CD14-positive monocyte (primary cell): ENCODE measurements at regions not wholly inside any gene's neighbourhood (a gene's known extent, or its start where the extent isn't known, plus 50 kb on each side); places are given as distances from the start of the nearest gene placed in this dataset.

Source experiments
- DNase-seq, 3 donors: peaks; one replicate each; pipeline ENCODE4 v3.0.0-alpha.2; 2011 to 2022
- H2AFZ ChIP-seq: 2 replicates; pipeline ENCODE4 v1.6.0; 2012; ENCODE audit warnings: mild to moderate bottlenecking, low read depth, low read length, inconsistent platforms; ENCODE audit not compliant: insufficient read depth, poor library complexity, severe bottlenecking
- H3K27ac ChIP-seq, 2 donors: 1 replicate in 1 of 2; 2 replicates in 1 of 2; pipeline ENCODE4 v1.5.1; 2012 to 2013; ENCODE audit warnings: low read length in 2 of 2, control low read depth in 1 of 2, inconsistent platforms in 1 of 2, low read depth in 1 of 2, mild to moderate bottlenecking in 1 of 2
- H3K27me3 ChIP-seq, 2 donors: one replicate each; pipeline versions ENCODE4 v1.6.0 to v1.6.1; 2011 to 2013; ENCODE audit warnings: low read length in 2 of 2; ENCODE audit not compliant: control insufficient read depth in 2 of 2, insufficient read depth in 2 of 2
- H3K36me3 ChIP-seq, 2 donors: replicated peaks in 1 of 2; 1 replicate in 1 of 2; 2 replicates in 1 of 2; pipeline versions ENCODE4 v1.5.1 to v1.6.1; 2012 to 2013; ENCODE audit warnings: low read length in 2 of 2, control low read depth in 1 of 2, inconsistent platforms in 1 of 2, mild to moderate bottlenecking in 1 of 2; ENCODE audit not compliant: insufficient read depth in 2 of 2, control insufficient read depth in 1 of 2
- H3K4me1 ChIP-seq, 2 donors: 1 replicate in 1 of 2; 2 replicates in 1 of 2; pipeline versions ENCODE4 v1.5.1 to v1.6.1; 2012 to 2013; ENCODE audit warnings: low read length in 2 of 2, control low read depth in 1 of 2, inconsistent platforms in 1 of 2, mild to moderate bottlenecking in 1 of 2, moderate library complexity in 1 of 2; ENCODE audit not compliant: insufficient read depth in 2 of 2, control insufficient read depth in 1 of 2
- H3K4me2 ChIP-seq: replicated peaks from 2 replicates; pipeline ENCODE3; 2012; ENCODE audit warnings: low read length, moderate library complexity, mild to moderate bottlenecking; ENCODE audit not compliant: poor library complexity, severe bottlenecking; ENCODE audit errors: extremely low read depth
- H3K4me3 ChIP-seq, 3 experiments: fragments of 200-600 bp in 1 of 3; sonication (generic) in 1 of 3; replicated peaks in 1 of 3; 1 replicate in 2 of 3; 2 replicates in 1 of 3; pipeline ENCODE4 v1.5.1; 2011 to 2013; ENCODE audit warnings: low read length in 3 of 3, mild to moderate bottlenecking in 3 of 3, control low read depth in 2 of 3, low read depth in 2 of 3, inconsistent platforms in 1 of 3, moderate library complexity in 1 of 3
- H3K79me2 ChIP-seq: 2 replicates; pipeline ENCODE4 v1.6.0; 2012; ENCODE audit warnings: mild to moderate bottlenecking, control low read depth, inconsistent platforms, low read length, moderate library complexity; ENCODE audit not compliant: insufficient read depth
- H3K9ac ChIP-seq: 2 replicates; pipeline ENCODE4 v1.6.0; 2017; ENCODE audit warnings: low read length, mild to moderate bottlenecking; ENCODE audit not compliant: insufficient read depth, poor library complexity, severe bottlenecking
- H3K9me3 ChIP-seq, 2 donors: replicated peaks in 1 of 2; 1 replicate in 1 of 2; 2 replicates in 1 of 2; pipeline versions ENCODE4 v1.5.1 to v1.6.1; 2012 to 2013; ENCODE audit warnings: low read length in 2 of 2, control low read depth in 1 of 2; ENCODE audit not compliant: control insufficient read depth in 1 of 2, insufficient read depth in 1 of 2
- H4K20me1 ChIP-seq: 2 replicates; pipeline ENCODE4 v1.6.0; 2012; ENCODE audit warnings: mild to moderate bottlenecking, low read length, control low read depth, moderate library complexity; ENCODE audit not compliant: insufficient read depth
- H3K27ac Mint-ChIP-seq, 7 donors: one replicate each; pipeline ENCODE4 v1.8.0; 2020; ENCODE audit warnings: mild to moderate bottlenecking in 7 of 7, mixed read lengths in 7 of 7, moderate library complexity in 6 of 7, inconsistent platforms in 2 of 7
- H3K27me3 Mint-ChIP-seq, 3 donors: one replicate each; pipeline ENCODE4 v1.8.0; 2021 to 2022; ENCODE audit warnings: low read depth in 3 of 3, mild to moderate bottlenecking in 3 of 3, mixed read lengths in 3 of 3, moderate library complexity in 3 of 3, inconsistent platforms in 1 of 3
- H3K36me3 Mint-ChIP-seq, 2 donors: one replicate each; pipeline ENCODE4 v1.8.0; 2020; ENCODE audit warnings: mixed read lengths in 2 of 2, inconsistent platforms in 1 of 2, mild to moderate bottlenecking in 1 of 2
- H3K4me1 Mint-ChIP-seq: one replicate; pipeline ENCODE4 v1.8.0; 2020; ENCODE audit warnings: mild to moderate bottlenecking, mixed read lengths
- H3K4me3 Mint-ChIP-seq, 2 donors: one replicate each; pipeline ENCODE4 v1.8.0; 2020; ENCODE audit warnings: mild to moderate bottlenecking in 2 of 2, mixed read lengths in 2 of 2, moderate library complexity in 1 of 2
- H3K9me3 Mint-ChIP-seq, 7 donors: one replicate each; pipeline ENCODE4 v1.8.0; 2020 to 2022; ENCODE audit warnings: mixed read lengths in 7 of 7, mild to moderate bottlenecking in 6 of 7, moderate library complexity in 6 of 7, inconsistent platforms in 2 of 7
- WGBS: methylation state at CpG from one replicate; pipeline ENCODE4 v1.1.5; 2013; ENCODE audit warnings: missing lambda C conversion rate; ENCODE audit not compliant: insufficient coverage; 5-methylcytosine and 5-hydroxymethylcytosine counted together
- intact Hi-C, 2 donors: fragments of 100-400 bp; cut with micrococcal nuclease; formaldehyde crosslinking; loops; one replicate each; pipeline versions ENCODE4 v1.15.0 to v1.15.1; 2023
- TF ChIP-seq, protein P1 (sequence below): fragments of 200-600 bp; IDR thresholded peaks from one replicate; pipeline ENCODE4 v1.8.0; 2022; ENCODE audit warnings: antibody characterized with exemption, mild to moderate bottlenecking

DNA sequence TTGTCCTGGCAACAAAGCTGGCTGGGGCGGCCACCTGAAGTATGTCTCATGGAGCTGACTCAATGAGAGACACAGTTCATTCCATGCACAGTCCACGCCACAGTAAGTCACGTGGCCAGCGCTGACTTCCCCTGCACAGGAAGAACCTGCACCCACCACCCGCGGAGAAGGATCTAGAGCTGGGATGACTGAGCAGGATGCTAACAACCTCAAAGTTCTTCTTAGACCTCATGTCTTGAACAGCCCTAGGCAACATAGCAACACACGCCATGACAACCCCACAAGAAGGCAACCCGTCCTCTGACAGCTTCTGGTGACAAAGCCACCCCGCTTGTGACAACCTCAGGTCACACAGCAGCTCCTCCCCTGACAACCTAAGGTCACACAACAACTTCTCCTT lies 76.9 kb upstream of the B3GAT1 start:
- no peaks in the 10 kb centered on the region for H3K9me3 ChIP-seq
- DNase-seq = no peak
- H3K27ac Mint-ChIP-seq = no peak overlapping the region

DNA sequence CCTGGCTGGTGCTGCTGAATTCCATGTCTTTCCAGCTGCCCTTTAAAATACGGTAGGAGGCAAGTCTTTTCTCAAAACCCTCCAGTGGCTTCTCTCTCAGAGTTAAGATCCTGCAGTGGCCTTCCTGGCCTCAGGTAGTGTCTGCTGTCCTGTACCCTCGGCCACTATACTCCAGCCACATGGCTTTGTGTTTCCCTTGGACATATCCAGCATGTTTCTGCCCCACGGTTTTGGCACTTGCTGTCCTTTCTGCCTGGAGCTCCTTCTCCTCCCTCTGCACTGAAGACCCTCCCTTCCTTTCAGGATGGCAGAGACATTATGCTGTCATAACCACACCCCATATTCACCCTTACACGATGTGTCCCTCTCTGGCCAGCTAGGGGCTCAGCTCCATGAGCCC lies 76.5 kb upstream of the B3GAT1 start:
- Mint-ChIP-seq H3K4me3 (no peak overlapping the region), H3K27me3 (peaks cover 0 to 2% (median 2%) of the 10 kb centered on the region in 3 donors), H3K36me3 (no peaks in the 10 kb centered on the region), H3K9me3 (peaks cover 0 to 3% (median 0%) of the 10 kb centered on the region in 7 donors), H3K4me1 (no peaks in the 10 kb centered on the region), H3K27ac (no peak overlapping the region)
- H3K36me3 ChIP-seq = no peaks in the 10 kb centered on the region
- no peak overlapping the region for H3K27ac ChIP-seq
- no peak overlapping the region for H3K4me3 ChIP-seq
- no peak overlapping the region for H2AFZ ChIP-seq
- no peaks in the 10 kb centered on the region for H3K27me3 ChIP-seq
- no peaks in the 10 kb centered on the region for H3K4me1 ChIP-seq
- H3K9me3 ChIP-seq = no peaks in the 10 kb centered on the region
- TF ChIP-seq, protein P1, sequence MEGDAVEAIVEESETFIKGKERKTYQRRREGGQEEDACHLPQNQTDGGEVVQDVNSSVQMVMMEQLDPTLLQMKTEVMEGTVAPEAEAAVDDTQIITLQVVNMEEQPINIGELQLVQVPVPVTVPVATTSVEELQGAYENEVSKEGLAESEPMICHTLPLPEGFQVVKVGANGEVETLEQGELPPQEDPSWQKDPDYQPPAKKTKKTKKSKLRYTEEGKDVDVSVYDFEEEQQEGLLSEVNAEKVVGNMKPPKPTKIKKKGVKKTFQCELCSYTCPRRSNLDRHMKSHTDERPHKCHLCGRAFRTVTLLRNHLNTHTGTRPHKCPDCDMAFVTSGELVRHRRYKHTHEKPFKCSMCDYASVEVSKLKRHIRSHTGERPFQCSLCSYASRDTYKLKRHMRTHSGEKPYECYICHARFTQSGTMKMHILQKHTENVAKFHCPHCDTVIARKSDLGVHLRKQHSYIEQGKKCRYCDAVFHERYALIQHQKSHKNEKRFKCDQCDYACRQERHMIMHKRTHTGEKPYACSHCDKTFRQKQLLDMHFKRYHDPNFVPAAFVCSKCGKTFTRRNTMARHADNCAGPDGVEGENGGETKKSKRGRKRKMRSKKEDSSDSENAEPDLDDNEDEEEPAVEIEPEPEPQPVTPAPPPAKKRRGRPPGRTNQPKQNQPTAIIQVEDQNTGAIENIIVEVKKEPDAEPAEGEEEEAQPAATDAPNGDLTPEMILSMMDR = no peak
- intact Hi-C loops = no loop called here
- H4K20me1 ChIP-seq = no peaks in the 10 kb centered on the region
- no peak for DNase-seq
- no peak overlapping the region for H3K9ac ChIP-seq
- 86% methylated on average over 4 of the region's 4 CpGs for WGBS
- no peaks in the 10 kb centered on the region for H3K79me2 ChIP-seq
- H3K4me2 ChIP-seq = no peak overlapping the region

More for the DNA sequence above, 76.9 kb upstream of the B3GAT1 start:
- TF ChIP-seq, protein P1 = no peak
- Histone ChIP-seq H4K20me1 (no peaks in the 10 kb centered on the region), H3K9ac (no peak overlapping the region), H3K27me3 (no peaks in the 10 kb centered on the region), H3K4me1 (no peaks in the 10 kb centered on the region), H3K27ac (no peak overlapping the region), H3K4me2 (no peak overlapping the region), H3K79me2 (no peaks in the 10 kb centered on the region), H3K4me3 (no peak overlapping the region), H3K36me3 (no peaks in the 10 kb centered on the region), H2AFZ (no peak overlapping the region)
- intact Hi-C loops = no loop called here
- Mint-ChIP-seq H3K27me3 (peaks cover 0 to 2% (median 2%) of the 10 kb centered on the region in 3 donors), H3K4me1 (no peaks in the 10 kb centered on the region), H3K4me3 (no peak overlapping the region), H3K36me3 (no peaks in the 10 kb centered on the region), H3K9me3 (peaks cover 0 to 6% (median 1%) of the 10 kb centered on the region in 7 donors)
- WGBS = 78% methylated on average over 9 of the region's 9 CpGs
